Endodermal cell (in vitro differentiated cells): ENCODE measurements at regions not wholly inside any gene's neighbourhood (a gene's known extent, or its start where the extent isn't known, plus 50 kb on each side); places are given as distances from the start of the nearest gene placed in this dataset.

Source experiments
- DNase-seq: peaks from one replicate; pipeline ENCODE4 v3.0.0-alpha.2; 2017
- H3K27ac ChIP-seq: 2 replicates; pipeline ENCODE4 v1.5.1; 2013; ENCODE audit warnings: mild to moderate bottlenecking, low read depth, low read length, moderate library complexity
- H3K27me3 ChIP-seq: 2 replicates; pipeline ENCODE4 v1.6.1; 2013; ENCODE audit warnings: mild to moderate bottlenecking, low read length, moderate library complexity; ENCODE audit not compliant: insufficient read depth, control insufficient read depth, poor library complexity, severe bottlenecking
- H3K36me3 ChIP-seq: 2 replicates; pipeline ENCODE4 v1.7.0; 2013; ENCODE audit warnings: mild to moderate bottlenecking, low read length, moderate library complexity; ENCODE audit not compliant: control insufficient read depth, insufficient read depth
- H3K4me1 ChIP-seq: one replicate; pipeline ENCODE4 v1.7.0; 2013; ENCODE audit warnings: low read length; ENCODE audit not compliant: control insufficient read depth, insufficient read depth
- H3K4me3 ChIP-seq: 2 replicates; pipeline ENCODE4 v1.5.1; 2013; ENCODE audit warnings: mild to moderate bottlenecking, low read length, moderate library complexity
- H3K9ac ChIP-seq: 2 replicates; pipeline ENCODE4 v1.6.1; 2013; ENCODE audit warnings: mild to moderate bottlenecking, low read length, moderate library complexity; ENCODE audit not compliant: poor library complexity, severe bottlenecking; ENCODE audit errors: extremely low read depth
- H3K9me3 ChIP-seq: 2 replicates; pipeline ENCODE4 v1.6.1; 2013; ENCODE audit warnings: mild to moderate bottlenecking, low read length, moderate library complexity; ENCODE audit not compliant: control insufficient read depth
- H3K27ac Mint-ChIP-seq: 2 replicates; pipeline ENCODE4 v1.8.0; 2020; ENCODE audit warnings: mixed read lengths
- H3K27me3 Mint-ChIP-seq: 2 replicates; pipeline ENCODE4 v1.8.0; 2021; ENCODE audit warnings: mild to moderate bottlenecking, mixed read lengths; ENCODE audit not compliant: insufficient read depth
- H3K36me3 Mint-ChIP-seq: 2 replicates; pipeline ENCODE4 v1.8.0; 2020; ENCODE audit warnings: low read depth, mixed read lengths
- H3K4me1 Mint-ChIP-seq: 2 replicates; pipeline ENCODE4 v1.8.0; 2020; ENCODE audit warnings: mixed read lengths
- H3K4me3 Mint-ChIP-seq: 2 replicates; pipeline ENCODE4 v1.8.0; 2020; ENCODE audit warnings: mild to moderate bottlenecking, moderate library complexity, mixed read lengths
- H3K9me3 Mint-ChIP-seq: 2 replicates; pipeline ENCODE4 v1.8.0; 2020; ENCODE audit warnings: mild to moderate bottlenecking, mixed read lengths
- WGBS, 2 experiments: methylation state at CpG; one replicate each; pipeline versions ENCODE4 v1.1.5 to v1.1.7; 2013; ENCODE audit warnings: missing lambda C conversion rate in 2 of 2, mixed read lengths in 1 of 2; ENCODE audit not compliant: insufficient coverage in 1 of 2, insufficient read length in 1 of 2; 5-methylcytosine and 5-hydroxymethylcytosine counted together
- TF ChIP-seq, protein P1 (sequence below): fragments of 200-600 bp; sonication (generic); conservative IDR thresholded peaks from 2 replicates; pipeline ENCODE4 v1.5.0; 2021; ENCODE audit warnings: antibody characterized with exemption, mild to moderate bottlenecking

DNA sequence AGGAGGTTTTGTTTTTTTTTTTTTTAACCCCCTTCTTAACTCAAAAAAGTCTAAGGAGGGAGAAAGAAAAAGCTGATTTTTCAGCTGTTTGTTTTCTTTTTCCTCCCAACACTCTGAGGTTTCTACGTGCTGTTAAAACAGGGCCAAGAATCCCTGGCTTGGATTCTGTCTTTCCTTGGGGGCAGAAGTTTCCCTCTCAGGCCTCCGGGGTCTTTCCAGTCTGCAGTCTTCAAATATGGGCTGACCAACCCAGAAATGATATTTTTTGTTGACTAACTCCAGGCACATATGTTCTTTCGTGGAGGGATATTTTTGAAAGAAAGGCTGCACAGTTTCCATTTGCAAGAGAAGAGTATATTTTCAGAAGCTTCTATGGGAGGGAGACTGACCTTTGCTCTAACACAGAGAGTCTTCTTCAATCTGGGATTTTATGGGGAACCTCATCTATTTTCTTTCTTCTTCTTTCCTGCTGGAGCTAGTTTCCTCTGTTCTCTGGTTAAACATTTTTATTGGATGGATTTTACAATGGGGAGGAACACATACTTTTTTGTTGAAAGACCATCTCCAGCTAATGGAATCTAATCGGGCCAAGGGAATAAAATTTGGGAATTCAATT lies 93.3 kb upstream of the SPRED2 start:
- Mint-ChIP-seq H3K27me3 (peaks cover 11% of the 10 kb centered on the region), H3K4me3 (no peak overlapping the region), H3K9me3 (no peaks in the 10 kb centered on the region), H3K4me1 (peaks cover 17% of the 10 kb centered on the region), H3K27ac (no peak overlapping the region), H3K36me3 (no peaks in the 10 kb centered on the region)
- Histone ChIP-seq H3K9ac (no peak overlapping the region), H3K27me3 (no peaks in the 10 kb centered on the region), H3K36me3 (no peaks in the 10 kb centered on the region), H3K4me1 (peaks cover 10% of the 10 kb centered on the region), H3K4me3 (no peak overlapping the region), H3K27ac (no peak overlapping the region), H3K9me3 (no peaks in the 10 kb centered on the region)
- TF ChIP-seq, protein P1, sequence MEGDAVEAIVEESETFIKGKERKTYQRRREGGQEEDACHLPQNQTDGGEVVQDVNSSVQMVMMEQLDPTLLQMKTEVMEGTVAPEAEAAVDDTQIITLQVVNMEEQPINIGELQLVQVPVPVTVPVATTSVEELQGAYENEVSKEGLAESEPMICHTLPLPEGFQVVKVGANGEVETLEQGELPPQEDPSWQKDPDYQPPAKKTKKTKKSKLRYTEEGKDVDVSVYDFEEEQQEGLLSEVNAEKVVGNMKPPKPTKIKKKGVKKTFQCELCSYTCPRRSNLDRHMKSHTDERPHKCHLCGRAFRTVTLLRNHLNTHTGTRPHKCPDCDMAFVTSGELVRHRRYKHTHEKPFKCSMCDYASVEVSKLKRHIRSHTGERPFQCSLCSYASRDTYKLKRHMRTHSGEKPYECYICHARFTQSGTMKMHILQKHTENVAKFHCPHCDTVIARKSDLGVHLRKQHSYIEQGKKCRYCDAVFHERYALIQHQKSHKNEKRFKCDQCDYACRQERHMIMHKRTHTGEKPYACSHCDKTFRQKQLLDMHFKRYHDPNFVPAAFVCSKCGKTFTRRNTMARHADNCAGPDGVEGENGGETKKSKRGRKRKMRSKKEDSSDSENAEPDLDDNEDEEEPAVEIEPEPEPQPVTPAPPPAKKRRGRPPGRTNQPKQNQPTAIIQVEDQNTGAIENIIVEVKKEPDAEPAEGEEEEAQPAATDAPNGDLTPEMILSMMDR, result no peak
- no peak for DNase-seq
- WGBS, 2 experiments, result 89 to 97% methylated on average over 4 of the region's 4 CpGs

DNA sequence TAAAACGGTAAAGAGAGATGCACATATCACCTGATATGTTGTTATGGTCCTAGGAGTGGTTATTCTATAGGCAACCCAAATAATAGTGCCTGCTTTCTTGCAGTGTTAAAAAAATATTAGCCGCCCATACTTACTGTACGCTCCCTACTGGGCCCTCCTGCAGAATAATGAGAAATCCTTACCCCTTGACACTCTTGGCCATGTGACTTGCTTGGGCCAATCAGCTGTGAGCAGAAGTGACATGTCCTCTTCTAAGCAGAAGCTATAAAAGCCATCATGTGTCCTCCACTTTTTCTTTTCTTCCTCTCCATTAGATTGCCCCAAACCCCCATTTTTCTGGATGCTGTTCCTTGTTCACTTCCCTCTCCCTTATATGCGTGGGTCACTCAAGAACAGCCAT lies 90.5 kb upstream of the SPRED2 start:
- no peaks in the 10 kb centered on the region for H3K36me3 ChIP-seq
- peaks cover 5% of the 10 kb centered on the region for H3K27me3 Mint-ChIP-seq
- no peak overlapping the region for H3K9ac ChIP-seq
- peaks cover under 1% of the 10 kb centered on the region for H3K4me1 ChIP-seq
- H3K27me3 ChIP-seq, result no peaks in the 10 kb centered on the region
- WGBS, 2 experiments, result 92 to 93% methylated on average over 3 to 4 of the region's 4 CpGs
- no peak overlapping the region for H3K27ac ChIP-seq
- peaks cover 5% of the 10 kb centered on the region for H3K36me3 Mint-ChIP-seq
- TF ChIP-seq, protein P1, result no peak
- H3K9me3 Mint-ChIP-seq, result peaks cover 14% of the 10 kb centered on the region
- no peak for DNase-seq
- no peak overlapping the region for H3K4me3 Mint-ChIP-seq
- peaks cover 11% of the 10 kb centered on the region for H3K9me3 ChIP-seq
- no peak overlapping the region for H3K27ac Mint-ChIP-seq
- H3K4me3 ChIP-seq, result no peak overlapping the region
- peaks cover 11% of the 10 kb centered on the region for H3K4me1 Mint-ChIP-seq

DNA sequence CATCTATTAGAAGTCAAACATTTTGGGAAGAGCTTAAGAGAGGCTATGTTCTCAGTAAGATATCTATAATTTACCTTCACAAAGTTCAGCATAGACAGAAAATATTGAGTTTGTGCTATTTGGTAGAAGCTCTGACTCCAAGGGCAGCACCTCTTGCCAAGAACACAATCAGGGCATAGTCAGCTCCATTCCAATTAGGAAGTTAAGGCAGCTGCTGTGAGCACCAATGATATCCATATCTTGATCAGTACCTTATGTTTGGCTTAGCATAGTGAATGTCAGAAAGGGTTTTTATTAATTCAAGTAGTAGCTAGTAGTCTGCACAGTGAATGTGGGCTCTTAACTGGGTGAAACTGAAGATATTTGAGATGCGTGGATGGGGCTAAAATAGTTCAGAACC lies 86.4 kb upstream of the SPRED2 start:
- WGBS, 2 experiments, result 95 to 100% methylated on average over 1 of the region's 1 CpG

More for the DNA sequence above, 86.4 kb upstream of the SPRED2 start:
- no peak overlapping the region for H3K4me3 Mint-ChIP-seq
- no peaks in the 10 kb centered on the region for H3K36me3 ChIP-seq
- DNase-seq, result no peak
- no peaks in the 10 kb centered on the region for H3K4me1 ChIP-seq
- H3K36me3 Mint-ChIP-seq, result peaks cover 5% of the 10 kb centered on the region
- no peaks in the 10 kb centered on the region for H3K27me3 ChIP-seq
- TF ChIP-seq, protein P1, result no peak
- peaks cover 11% of the 10 kb centered on the region for H3K9me3 ChIP-seq
- H3K27ac ChIP-seq, result no peak overlapping the region
- H3K4me3 ChIP-seq, result no peak overlapping the region
- no peaks in the 10 kb centered on the region for H3K4me1 Mint-ChIP-seq
- H3K27ac Mint-ChIP-seq, result no peak overlapping the region
- H3K27me3 Mint-ChIP-seq, result peaks cover 1% of the 10 kb centered on the region
- H3K9me3 Mint-ChIP-seq, result peaks cover 14% of the 10 kb centered on the region
- no peak overlapping the region for H3K9ac ChIP-seq
